SW 1271 (cell line): ENCODE measurements at regions not wholly inside any gene's neighbourhood (a gene's known extent, or its start where the extent isn't known, plus 50 kb on each side); places are given as distances from the start of the nearest gene placed in this dataset.

Experiments
- DNase-seq, 2 experiments: peaks; one replicate each; lab custom pipeline; 2025; lab: John Stamatoyannopoulos, UW

- no peak for DNase-seq
Measured at GRCh38 chr11:37770145-37770544, 1172.1 kb upstream of the RAG2 start.

DNA sequence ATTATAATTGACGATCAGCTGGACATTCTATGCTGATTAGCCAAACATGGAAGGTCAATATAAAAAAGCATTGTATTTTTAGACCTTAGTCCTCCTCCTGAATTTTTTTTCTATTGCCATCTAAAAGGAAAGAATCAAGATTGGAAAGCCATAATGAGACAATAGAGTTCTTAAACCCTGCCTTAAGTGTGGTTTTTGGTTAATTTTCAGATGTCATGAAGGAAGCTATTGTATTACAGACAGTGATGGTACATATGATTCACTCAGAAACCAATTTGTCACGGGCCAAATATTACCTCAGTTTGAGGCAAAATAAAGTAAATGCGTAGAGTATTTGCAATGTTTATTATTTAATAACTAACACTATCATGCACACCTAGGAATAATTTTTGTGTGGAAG lies 1164.0 kb upstream of the RAG2 start:
- DNase-seq: no peak

GRCh38 chr11:37755521-37755920 lies 1157.5 kb upstream of the RAG2 start:
- no peak for DNase-seq

GRCh38 chr11:37748641-37749040 lies 1150.6 kb upstream of the RAG2 start:
- no peak for DNase-seq

DNA sequence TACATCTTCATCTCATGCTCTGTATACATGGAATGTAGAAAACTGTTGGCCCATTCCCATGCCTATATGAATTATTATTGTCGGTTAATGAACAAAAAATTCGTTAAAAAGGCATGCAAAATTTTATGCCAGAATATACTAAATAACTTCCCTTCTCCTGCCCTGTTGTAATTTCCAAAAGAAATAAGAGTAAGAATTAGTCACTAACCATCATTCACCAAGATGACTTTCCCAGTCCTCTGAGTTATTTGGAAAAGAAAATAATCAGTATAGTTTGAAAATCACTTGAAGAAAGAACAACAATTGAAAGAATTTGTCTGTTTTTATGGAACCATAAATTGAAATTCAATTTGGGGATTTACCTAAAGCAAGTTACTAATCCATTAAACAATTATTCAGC lies 1149.1 kb upstream of the RAG2 start:
- no peak for DNase-seq

DNA sequence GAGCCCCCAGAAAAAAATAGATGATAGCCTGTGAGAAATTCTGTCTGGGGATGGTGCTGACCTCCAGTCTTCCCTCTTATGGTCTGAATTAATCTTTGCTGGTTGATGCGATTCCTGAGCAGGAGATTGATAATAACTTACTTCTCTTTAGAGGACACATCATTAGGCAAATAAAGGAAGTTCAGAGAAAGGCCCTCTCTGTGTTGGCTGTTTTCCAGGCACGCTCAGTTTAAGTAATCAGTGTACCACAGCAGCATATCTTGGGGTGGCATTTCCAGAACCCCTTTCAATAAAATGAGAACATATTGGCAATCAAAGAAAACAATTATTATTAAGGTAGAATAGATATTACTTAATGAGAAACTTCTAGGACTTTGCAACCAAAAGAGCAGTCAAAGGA lies 1129.3 kb upstream of the RAG2 start:
- no peak for DNase-seq

DNA sequence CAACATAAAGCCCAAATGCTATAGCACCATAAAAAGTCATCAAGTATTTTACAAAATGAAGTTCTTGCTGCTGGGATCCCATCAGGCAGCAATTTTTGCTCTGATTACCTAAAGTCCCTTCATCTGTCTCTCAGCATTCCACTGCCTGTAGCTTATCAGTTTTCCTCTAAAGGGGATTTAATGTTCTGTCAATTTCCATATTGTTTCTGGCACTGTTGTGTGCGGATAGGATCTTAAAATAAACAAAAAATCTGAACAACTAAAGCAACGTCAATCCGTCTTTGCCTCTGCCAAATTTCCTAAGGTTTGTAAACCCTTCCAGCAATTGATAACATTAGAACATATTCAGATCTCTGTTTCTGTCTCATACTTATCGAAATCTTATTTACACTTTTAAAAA lies 1126.3 kb upstream of the RAG2 start:
- DNase-seq: no peak

- no peak for DNase-seq
Measured at GRCh38 chr11:37721485-37721884, 1123.4 kb upstream of the RAG2 start.

DNA sequence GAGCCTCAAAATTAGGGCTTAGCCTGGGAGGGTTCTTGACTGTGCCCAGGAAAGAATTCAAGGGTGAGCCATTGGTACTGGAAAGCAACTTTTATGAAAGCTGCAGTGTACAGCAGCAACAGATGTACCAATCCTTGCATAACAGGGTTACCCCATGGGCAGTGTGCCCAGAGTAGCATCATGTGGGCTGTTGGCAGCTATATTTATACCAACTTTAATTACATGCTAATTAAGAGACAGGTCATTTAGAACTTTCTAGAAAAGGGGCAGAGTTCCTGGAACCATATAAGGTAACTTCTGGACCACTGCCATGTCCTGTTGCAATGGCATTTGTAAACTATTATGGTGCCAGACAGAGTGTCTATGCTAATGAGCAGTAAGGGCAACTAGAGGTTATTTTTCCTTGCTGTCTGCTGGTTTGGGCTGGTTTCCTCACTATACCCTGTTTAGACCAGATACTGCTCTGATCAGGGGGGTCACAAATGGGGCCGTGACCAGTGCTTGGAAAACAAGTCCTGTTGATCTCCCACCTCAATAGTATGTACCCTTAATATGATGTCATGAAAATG lies 1120.5 kb upstream of the RAG2 start:
- no peak for DNase-seq

- DNase-seq: no peak
Measured at GRCh38 chr11:37712251-37712650, 1114.2 kb upstream of the RAG2 start.

DNA sequence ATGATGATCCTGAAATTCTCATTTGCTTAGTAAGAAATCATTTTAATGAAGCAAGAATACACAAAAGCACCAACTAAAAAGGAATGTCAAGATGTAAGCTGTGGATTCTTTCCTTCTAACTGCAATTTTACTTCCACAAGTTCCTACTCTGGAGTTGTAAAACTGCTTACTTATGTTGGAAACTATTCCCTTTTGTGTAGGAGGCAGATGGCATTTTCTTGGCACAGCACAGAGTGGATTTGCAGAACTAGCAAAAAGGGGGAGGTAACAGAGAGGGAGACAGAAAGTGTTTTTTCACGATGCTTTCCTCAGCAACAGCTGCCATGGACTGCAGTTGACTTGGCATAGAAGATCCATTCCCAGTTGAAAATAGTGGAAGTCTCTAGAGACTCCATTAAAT lies 1112.0 kb upstream of the RAG2 start:
- DNase-seq: no peak

- no peak for DNase-seq
Measured at GRCh38 chr11:37704791-37705190, 1106.8 kb upstream of the RAG2 start.

DNA sequence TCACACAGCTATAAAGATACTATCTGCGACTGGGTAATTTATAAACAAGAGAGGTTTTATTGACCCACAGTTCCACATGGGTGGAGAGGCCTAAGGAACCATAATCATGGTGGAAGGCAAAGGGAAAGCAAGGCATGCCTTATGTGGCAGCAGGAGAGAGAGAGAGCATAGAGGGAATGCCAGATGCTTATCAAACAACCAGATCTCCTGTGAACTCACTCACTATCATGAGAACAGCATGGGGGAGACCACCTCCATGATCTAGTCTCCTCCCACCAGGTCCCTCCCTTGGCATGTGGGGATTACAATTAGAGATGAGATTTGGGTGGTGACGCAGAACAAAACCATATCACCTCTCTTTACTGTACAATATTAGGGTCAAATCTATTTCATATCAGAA lies 1101.6 kb upstream of the RAG2 start:
- no peak for DNase-seq

GRCh38 chr11:37695283-37695682 lies 1097.2 kb upstream of the RAG2 start:
- DNase-seq: no peak

DNA sequence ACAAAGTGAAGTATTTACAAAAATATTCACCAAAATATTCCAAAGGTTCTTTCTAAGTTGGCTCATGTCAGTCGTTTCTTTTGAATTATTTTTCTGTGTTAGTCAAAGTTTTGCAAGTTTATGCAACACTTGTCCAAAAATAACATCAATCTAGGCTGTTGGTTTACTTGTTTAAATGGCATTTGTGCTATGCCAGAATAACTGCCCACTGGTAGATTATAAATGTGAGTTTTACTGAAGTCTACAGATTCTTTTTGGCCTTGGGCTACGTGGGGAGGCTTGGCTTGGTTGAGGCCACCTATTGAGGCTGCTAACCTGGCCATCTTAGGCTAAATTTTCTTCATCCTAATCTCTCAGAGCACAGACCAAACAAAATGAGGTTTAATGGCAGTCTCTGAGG lies 1091.9 kb upstream of the RAG2 start:
- DNase-seq: no peak

GRCh38 chr11:37688456-37688855 lies 1090.4 kb upstream of the RAG2 start:
- DNase-seq: no peak

- DNase-seq: no peak
Measured at GRCh38 chr11:37687130-37687529, 1089.1 kb upstream of the RAG2 start.

GRCh38 chr11:37671321-37671720 lies 1073.3 kb upstream of the RAG2 start:
- no peak for DNase-seq

- DNase-seq: no peak
Measured at GRCh38 chr11:37666960-37667359, 1068.9 kb upstream of the RAG2 start.

GRCh38 chr11:37657645-37658044 lies 1059.6 kb upstream of the RAG2 start:
- DNase-seq: peak in 1 of 2 experiments; percentile 8

- DNase-seq: no peak
Measured at GRCh38 chr11:37647767-37648166, 1049.7 kb upstream of the RAG2 start.

GRCh38 chr11:37643968-37644367 lies 1045.9 kb upstream of the RAG2 start:
- no peak for DNase-seq

DNA sequence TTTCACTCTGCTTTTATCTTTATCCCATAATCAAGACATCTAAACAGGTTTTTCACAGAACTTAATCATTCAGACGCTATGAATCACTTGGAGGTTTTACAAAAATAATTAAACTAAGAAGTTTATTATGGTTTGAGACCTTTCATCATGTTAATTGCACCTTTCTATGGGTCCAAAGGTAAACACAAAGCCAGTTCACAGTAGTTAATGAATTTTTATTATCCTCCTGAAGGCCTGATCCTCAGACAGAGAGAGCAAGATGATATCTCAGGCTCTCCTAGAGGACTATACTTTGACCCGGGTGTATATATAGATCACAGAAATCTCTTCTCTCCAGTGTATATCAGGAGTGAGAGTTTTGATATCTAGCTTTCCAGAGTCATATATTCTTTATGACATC lies 1044.3 kb upstream of the RAG2 start:
- DNase-seq: no peak

DNA sequence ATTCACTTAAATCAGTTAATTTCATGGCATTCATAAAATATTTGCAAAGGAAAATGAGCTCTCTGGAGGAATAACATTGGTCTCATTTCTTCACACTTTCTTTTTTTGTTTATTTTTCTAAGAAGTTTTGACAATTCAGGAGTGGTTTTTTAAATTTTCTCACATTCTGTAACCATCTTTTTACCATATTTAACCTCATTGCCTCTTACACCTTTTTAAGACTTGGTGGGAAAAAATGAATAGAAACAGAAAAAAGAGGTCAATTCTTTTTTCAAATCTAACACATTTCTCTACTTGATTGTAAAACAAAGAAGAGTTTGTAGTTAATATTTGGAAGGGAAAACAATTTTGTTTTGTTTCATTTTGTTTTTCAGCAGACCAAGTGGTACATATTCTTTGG lies 1034.7 kb upstream of the RAG2 start:
- no peak for DNase-seq

GRCh38 chr11:37630866-37631265 lies 1032.8 kb upstream of the RAG2 start:
- DNase-seq: no peak
